Hepatocyte (in vitro differentiated cells): ENCODE measurements at regions not wholly inside any gene's neighbourhood (a gene's known extent, or its start where the extent isn't known, plus 50 kb on each side); places are given as distances from the start of the nearest gene placed in this dataset.

Experiments
- EZH2 ChIP-seq: fragments of 200-600 bp; sonication (generic); IDR thresholded peaks from 2 replicates; pipeline ENCODE4 v1.6.1; 2016; ENCODE audit warnings: antibody characterized with exemption, mild to moderate bottlenecking, borderline replicate concordance
- EZH2phosphoT487 ChIP-seq: fragments of 200-600 bp; sonication (generic); IDR thresholded peaks from one replicate; pipeline ENCODE4 v1.6.1; 2018; ENCODE audit warnings: antibody characterized with exemption, mild to moderate bottlenecking, low read depth, moderate library complexity; ENCODE audit not compliant: unreplicated experiment, severe bottlenecking
- TF ChIP-seq, protein P1 (sequence below): fragments of 200-600 bp; sonication (generic); IDR thresholded peaks from 2 replicates; pipeline ENCODE4 v1.5.1; 2016; ENCODE audit warnings: antibody characterized with exemption, mild to moderate bottlenecking; ENCODE audit not compliant: poor library complexity

GRCh38 chr1:95323123-95323522 is 89.1 kb downstream of the RWDD3 start:
- TF ChIP-seq, protein P1, sequence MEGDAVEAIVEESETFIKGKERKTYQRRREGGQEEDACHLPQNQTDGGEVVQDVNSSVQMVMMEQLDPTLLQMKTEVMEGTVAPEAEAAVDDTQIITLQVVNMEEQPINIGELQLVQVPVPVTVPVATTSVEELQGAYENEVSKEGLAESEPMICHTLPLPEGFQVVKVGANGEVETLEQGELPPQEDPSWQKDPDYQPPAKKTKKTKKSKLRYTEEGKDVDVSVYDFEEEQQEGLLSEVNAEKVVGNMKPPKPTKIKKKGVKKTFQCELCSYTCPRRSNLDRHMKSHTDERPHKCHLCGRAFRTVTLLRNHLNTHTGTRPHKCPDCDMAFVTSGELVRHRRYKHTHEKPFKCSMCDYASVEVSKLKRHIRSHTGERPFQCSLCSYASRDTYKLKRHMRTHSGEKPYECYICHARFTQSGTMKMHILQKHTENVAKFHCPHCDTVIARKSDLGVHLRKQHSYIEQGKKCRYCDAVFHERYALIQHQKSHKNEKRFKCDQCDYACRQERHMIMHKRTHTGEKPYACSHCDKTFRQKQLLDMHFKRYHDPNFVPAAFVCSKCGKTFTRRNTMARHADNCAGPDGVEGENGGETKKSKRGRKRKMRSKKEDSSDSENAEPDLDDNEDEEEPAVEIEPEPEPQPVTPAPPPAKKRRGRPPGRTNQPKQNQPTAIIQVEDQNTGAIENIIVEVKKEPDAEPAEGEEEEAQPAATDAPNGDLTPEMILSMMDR: no peak
- TF ChIP-seq EZH2 (no peak), EZH2phosphoT487 (no peak)
